WTC11 (cell line): ENCODE measurements at regions not wholly inside any gene's neighbourhood (a gene's known extent, or its start where the extent isn't known, plus 50 kb on each side); places are given as distances from the start of the nearest gene placed in this dataset.

Experiments
- ATAC-seq: fragments of 200-7000 bp; cut with Tn5 transposase; 2 replicates; pipeline ENCODE4 v1.10.0; 2021; ENCODE audit warnings: mild to moderate bottlenecking, moderate library complexity
- CTCF ChIA-PET: fragments of 300-600 bp; sonication (Branson Sonifier 250); formaldehyde crosslinking; loops from one replicate; lab custom pipeline; 2021; ENCODE audit warnings: antibody characterized with exemption; lab: Charles Lee
- POLR2A ChIA-PET: fragments of 350-600 bp; sonication (Branson Sonifier 250); formaldehyde crosslinking; loops from one replicate; lab custom pipeline; 2021; ENCODE audit warnings: antibody characterized with exemption; lab: Charles Lee
- DNase-seq: peaks from one replicate; pipeline ENCODE4 v3.0.0; 2021; ENCODE audit warnings: low spot score
- H3K27ac Mint-ChIP-seq: 2 replicates; pipeline ENCODE4 v1.8.0; 2021; ENCODE audit warnings: mixed read lengths
- H3K27me3 Mint-ChIP-seq: 2 replicates; pipeline ENCODE4 v1.8.0; 2021; ENCODE audit warnings: low read depth, mild to moderate bottlenecking, moderate library complexity, mixed read lengths
- H3K36me3 Mint-ChIP-seq: 2 replicates; pipeline ENCODE4 v1.8.0; 2021; ENCODE audit warnings: mixed read lengths
- H3K4me1 Mint-ChIP-seq: 2 replicates; pipeline ENCODE4 v1.8.0; 2022; ENCODE audit warnings: mixed read lengths
- H3K4me3 Mint-ChIP-seq: 2 replicates; pipeline ENCODE4 v1.8.0; 2021; ENCODE audit warnings: mild to moderate bottlenecking, moderate library complexity, mixed read lengths
- H3K9me3 Mint-ChIP-seq: 2 replicates; pipeline ENCODE4 v1.8.0; 2021; ENCODE audit warnings: mixed read lengths
- AFF4 ChIP-seq: sonication (generic); formaldehyde crosslinking; IDR thresholded peaks from 2 replicates; pipeline ENCODE4 v1.8.1; 2023; ENCODE audit warnings: mild to moderate bottlenecking, missing genetic modification reagents, borderline replicate concordance
- ATF2 ChIP-seq: sonication (generic); formaldehyde crosslinking; IDR thresholded peaks from 2 replicates; pipeline ENCODE4 v1.8.1; 2022; ENCODE audit warnings: low read depth, missing genetic modification reagents, borderline replicate concordance
- ESRRA ChIP-seq: sonication (generic); formaldehyde crosslinking; IDR thresholded peaks from 2 replicates; pipeline ENCODE4 v1.8.1; 2022; ENCODE audit warnings: mild to moderate bottlenecking, missing genetic modification reagents, borderline replicate concordance
- FOXK1 ChIP-seq: sonication (generic); formaldehyde crosslinking; IDR thresholded peaks from 2 replicates; pipeline ENCODE4 v1.8.0; 2022; ENCODE audit warnings: mild to moderate bottlenecking, moderate library complexity, missing genetic modification reagents
- GTF2I ChIP-seq: fragments of 250-450 bp; sonication (Bioruptor Pico); conservative IDR thresholded peaks from 2 replicates; pipeline ENCODE4 v1.4.0; 2021; ENCODE audit warnings: mild to moderate bottlenecking
- IRF2 ChIP-seq: sonication (generic); formaldehyde crosslinking; IDR thresholded peaks from 2 replicates; pipeline ENCODE4 v1.8.0; 2022; ENCODE audit warnings: low read depth, missing genetic modification reagents, borderline replicate concordance
- NFE2L1 ChIP-seq: sonication (generic); formaldehyde crosslinking; IDR thresholded peaks from 2 replicates; pipeline ENCODE4 v1.8.1; 2023; ENCODE audit warnings: missing genetic modification reagents
- SOX15 ChIP-seq: fragments of 250-450 bp; sonication (Bioruptor Pico); IDR thresholded peaks from 2 replicates; pipeline ENCODE4 v1.9.0; 2021; ENCODE audit warnings: mild to moderate bottlenecking
- ZNF219 ChIP-seq: sonication (generic); formaldehyde crosslinking; IDR thresholded peaks from 2 replicates; pipeline ENCODE4 v1.8.0; 2023; ENCODE audit warnings: missing genetic modification reagents, mild to moderate bottlenecking, borderline replicate concordance
- ZNF396 ChIP-seq: fragments of 250-450 bp; sonication (Bioruptor Pico); IDR thresholded peaks from 2 replicates; pipeline ENCODE4 v1.8.0; 2021; ENCODE audit warnings: mild to moderate bottlenecking, moderate library complexity, borderline replicate concordance
- ZNF532 ChIP-seq: fragments of 250-450 bp; sonication (Bioruptor Pico); IDR thresholded peaks from 2 replicates; pipeline ENCODE4 v1.9.0; 2021; ENCODE audit warnings: mild to moderate bottlenecking, borderline replicate concordance
- TF ChIP-seq, protein P1 (sequence below): sonication (generic); formaldehyde crosslinking; conservative IDR thresholded peaks from 2 replicates; pipeline ENCODE4 v1.8.1; 2022; ENCODE audit warnings: mild to moderate bottlenecking, missing genetic modification reagents
- TF ChIP-seq, protein P2 (sequence below): sonication (generic); formaldehyde crosslinking; IDR thresholded peaks from 2 replicates; pipeline ENCODE4 v1.8.1; 2022; ENCODE audit warnings: low read depth, mild to moderate bottlenecking, moderate library complexity, missing genetic modification reagents, borderline replicate concordance

- Mint-ChIP-seq H3K27me3 (no peaks in the 10 kb centered on the region), H3K4me1 (peaks cover 6% of the 10 kb centered on the region), H3K36me3 (no peaks in the 10 kb centered on the region), H3K4me3 (no peak overlapping the region), H3K9me3 (no peaks in the 10 kb centered on the region), H3K27ac (no peak overlapping the region)
- no peak for ATAC-seq
- TF ChIP-seq SOX15 (CRISPR knock-in tag), result no peak
- no peak for TF ChIP-seq FOXK1 (CRISPR knock-in tag)
- TF ChIP-seq GTF2I (CRISPR knock-in tag), result no peak
- TF ChIP-seq ESRRA (CRISPR knock-in tag), result no peak
- TF ChIP-seq NFE2L1, result no peak
- TF ChIP-seq ZNF396 (CRISPR knock-in tag), result no peak
- POLR2A ChIA-PET, result no interaction called here
- DNase-seq, result no peak
- CTCF ChIA-PET, result no interaction called here
Measured at GRCh38 chr18:40060562-40060961, 1894.5 kb upstream of the PIK3C3 start.

DNA sequence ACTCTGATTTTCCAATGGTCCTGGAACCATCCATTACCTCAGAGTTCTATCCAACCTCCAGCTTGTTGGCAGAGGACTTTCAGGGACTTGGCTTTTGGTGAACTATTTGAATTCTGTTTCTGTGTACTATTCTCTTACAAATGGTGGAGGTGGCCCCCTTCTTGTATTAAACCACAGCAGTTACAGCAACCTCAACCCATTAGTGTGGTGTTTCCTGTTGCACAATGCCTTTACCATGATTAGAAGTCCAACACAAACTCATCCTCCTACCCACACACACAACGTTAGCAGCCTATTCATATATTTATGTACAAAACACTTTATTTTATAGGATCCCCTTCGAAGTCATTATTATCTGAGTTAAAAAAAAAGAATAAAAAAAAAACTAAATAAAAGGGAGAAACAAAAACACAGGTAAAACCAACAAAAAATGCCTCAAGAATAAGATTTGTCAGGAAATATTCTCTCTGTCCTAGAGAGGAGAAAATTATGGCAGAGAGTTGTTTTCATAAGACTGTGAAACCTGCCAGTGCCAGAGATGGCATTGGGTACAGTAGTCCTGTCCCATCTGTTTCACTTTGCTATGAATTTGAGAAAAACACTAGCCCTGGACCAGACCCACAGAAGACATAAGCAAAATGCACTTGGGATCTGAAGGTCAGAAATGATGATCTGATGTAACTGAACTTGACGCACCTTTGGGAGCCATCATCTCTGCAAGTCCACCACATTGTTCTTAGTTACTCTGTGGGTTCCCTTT lies 1896.0 kb upstream of the PIK3C3 start:
- H3K4me3 Mint-ChIP-seq, result no peak overlapping the region
- no peak for TF ChIP-seq ATF2 (CRISPR knock-in tag)
- TF ChIP-seq IRF2 (CRISPR knock-in tag), result no peak
- TF ChIP-seq AFF4, result no peak
- TF ChIP-seq ZNF219 (CRISPR knock-in tag), result no peak
- TF ChIP-seq, protein P1, sequence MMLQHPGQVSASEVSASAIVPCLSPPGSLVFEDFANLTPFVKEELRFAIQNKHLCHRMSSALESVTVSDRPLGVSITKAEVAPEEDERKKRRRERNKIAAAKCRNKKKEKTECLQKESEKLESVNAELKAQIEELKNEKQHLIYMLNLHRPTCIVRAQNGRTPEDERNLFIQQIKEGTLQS (CRISPR knock-in tag), result no peak
- no peak for TF ChIP-seq ZNF532
- TF ChIP-seq, protein P2, sequence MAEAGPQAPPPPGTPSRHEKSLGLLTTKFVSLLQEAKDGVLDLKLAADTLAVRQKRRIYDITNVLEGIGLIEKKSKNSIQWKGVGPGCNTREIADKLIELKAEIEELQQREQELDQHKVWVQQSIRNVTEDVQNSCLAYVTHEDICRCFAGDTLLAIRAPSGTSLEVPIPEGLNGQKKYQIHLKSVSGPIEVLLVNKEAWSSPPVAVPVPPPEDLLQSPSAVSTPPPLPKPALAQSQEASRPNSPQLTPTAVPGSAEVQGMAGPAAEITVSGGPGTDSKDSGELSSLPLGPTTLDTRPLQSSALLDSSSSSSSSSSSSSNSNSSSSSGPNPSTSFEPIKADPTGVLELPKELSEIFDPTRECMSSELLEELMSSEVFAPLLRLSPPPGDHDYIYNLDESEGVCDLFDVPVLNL (CRISPR knock-in tag), result no peak
- H3K27me3 Mint-ChIP-seq, result no peaks in the 10 kb centered on the region
- no peaks in the 10 kb centered on the region for H3K9me3 Mint-ChIP-seq
- DNase-seq, result no peak
- H3K27ac Mint-ChIP-seq, result no peak overlapping the region
- ATAC-seq, result no peak
- POLR2A ChIA-PET, result no interaction called here
- H3K36me3 Mint-ChIP-seq, result no peaks in the 10 kb centered on the region
- H3K4me1 Mint-ChIP-seq, result peaks cover 6% of the 10 kb centered on the region
- CTCF ChIA-PET, result no interaction called here
